Nephron (organoid): ENCODE measurements at regions not wholly inside any gene's neighbourhood (a gene's known extent, or its start where the extent isn't known, plus 50 kb on each side); places are given as distances from the start of the nearest gene placed in this dataset.

Experiments used
- H3K27ac Mint-ChIP-seq, 3 experiments: 2 replicates each; pipeline ENCODE4 v1.8.0; 2020; ENCODE audit warnings: mixed read lengths in 3 of 3, mild to moderate bottlenecking in 2 of 3, moderate library complexity in 1 of 3
- H3K27me3 Mint-ChIP-seq: 2 replicates; pipeline ENCODE4 v1.8.0; 2021; ENCODE audit warnings: low read depth, mild to moderate bottlenecking, moderate library complexity, mixed read lengths
- H3K36me3 Mint-ChIP-seq: 2 replicates; pipeline ENCODE4 v1.8.0; 2020; ENCODE audit warnings: low read depth, mixed read lengths
- H3K4me1 Mint-ChIP-seq: 2 replicates; pipeline ENCODE4 v1.8.0; 2020; ENCODE audit warnings: mixed read lengths
- H3K4me3 Mint-ChIP-seq, 3 experiments: 2 replicates each; pipeline ENCODE4 v1.8.0; 2020; ENCODE audit warnings: mild to moderate bottlenecking in 3 of 3, mixed read lengths in 3 of 3, moderate library complexity in 2 of 3
- H3K9me3 Mint-ChIP-seq: 2 replicates; pipeline ENCODE4 v1.8.0; 2020; ENCODE audit warnings: mixed read lengths
- TF ChIP-seq, protein P1 (sequence below), 3 experiments: fragments of 200-600 bp; sonication (generic); IDR thresholded peaks; one replicate each; pipeline ENCODE4 v1.5.0; 2021; ENCODE audit warnings: antibody characterized with exemption in 3 of 3; ENCODE audit not compliant: unreplicated experiment in 3 of 3

- Mint-ChIP-seq H3K4me3 (no peak overlapping the region), H3K27ac (peak overlapping the region in 1 of 3 experiments; percentile 79), H3K4me1 (peaks cover 28% of the 10 kb centered on the region), H3K36me3 (no peaks in the 10 kb centered on the region), H3K9me3 (no peaks in the 10 kb centered on the region), H3K27me3 (no peaks in the 10 kb centered on the region)
- TF ChIP-seq, protein P1, sequence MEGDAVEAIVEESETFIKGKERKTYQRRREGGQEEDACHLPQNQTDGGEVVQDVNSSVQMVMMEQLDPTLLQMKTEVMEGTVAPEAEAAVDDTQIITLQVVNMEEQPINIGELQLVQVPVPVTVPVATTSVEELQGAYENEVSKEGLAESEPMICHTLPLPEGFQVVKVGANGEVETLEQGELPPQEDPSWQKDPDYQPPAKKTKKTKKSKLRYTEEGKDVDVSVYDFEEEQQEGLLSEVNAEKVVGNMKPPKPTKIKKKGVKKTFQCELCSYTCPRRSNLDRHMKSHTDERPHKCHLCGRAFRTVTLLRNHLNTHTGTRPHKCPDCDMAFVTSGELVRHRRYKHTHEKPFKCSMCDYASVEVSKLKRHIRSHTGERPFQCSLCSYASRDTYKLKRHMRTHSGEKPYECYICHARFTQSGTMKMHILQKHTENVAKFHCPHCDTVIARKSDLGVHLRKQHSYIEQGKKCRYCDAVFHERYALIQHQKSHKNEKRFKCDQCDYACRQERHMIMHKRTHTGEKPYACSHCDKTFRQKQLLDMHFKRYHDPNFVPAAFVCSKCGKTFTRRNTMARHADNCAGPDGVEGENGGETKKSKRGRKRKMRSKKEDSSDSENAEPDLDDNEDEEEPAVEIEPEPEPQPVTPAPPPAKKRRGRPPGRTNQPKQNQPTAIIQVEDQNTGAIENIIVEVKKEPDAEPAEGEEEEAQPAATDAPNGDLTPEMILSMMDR (IDR thresholded peaks at IDR 0.05; ENCODE audit: unreplicated experiment in 3 of 3): no peak
These were observed 150.3 kb downstream of the DAD1 start for GRCh38 chr14:22438742-22439141.

- TF ChIP-seq, protein P1 (IDR thresholded peaks at IDR 0.05; ENCODE audit: unreplicated experiment in 3 of 3): no peak
- Mint-ChIP-seq H3K27me3 (peaks cover 4% of the 10 kb centered on the region), H3K4me1 (peaks cover 54% of the 10 kb centered on the region), H3K27ac (peak overlapping the region; percentile 62 to 86 (median 82)), H3K4me3 (no peak overlapping the region), H3K36me3 (no peaks in the 10 kb centered on the region), H3K9me3 (no peaks in the 10 kb centered on the region)
These were observed 154.0 kb downstream of the DAD1 start for GRCh38 chr14:22434901-22435550.

DNA sequence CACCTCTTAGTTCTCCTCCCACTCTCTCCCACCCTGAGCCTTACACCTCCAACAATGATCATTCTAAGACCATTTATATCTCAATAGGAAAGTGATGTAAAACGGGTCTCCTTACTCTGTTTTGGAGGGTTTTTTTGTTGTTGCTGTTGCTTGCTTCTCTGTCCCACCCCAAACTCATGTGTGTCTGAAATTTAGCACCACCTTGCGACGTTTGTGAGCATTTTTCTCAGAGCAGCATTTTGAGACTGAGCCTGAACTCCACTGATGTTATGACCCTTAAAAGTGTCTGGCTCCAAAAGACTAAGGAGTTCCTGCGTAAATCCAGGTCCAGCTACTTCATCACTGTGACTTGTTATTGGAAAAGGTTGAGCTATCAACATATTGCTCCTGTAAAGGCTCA lies 155.0 kb downstream of the DAD1 start:
- H3K4me1 Mint-ChIP-seq: peaks cover 60% of the 10 kb centered on the region
- TF ChIP-seq, protein P1 (IDR thresholded peaks at IDR 0.05; ENCODE audit: unreplicated experiment in 3 of 3): no peak
- H3K36me3 Mint-ChIP-seq: no peaks in the 10 kb centered on the region
- peaks cover 4% of the 10 kb centered on the region for H3K27me3 Mint-ChIP-seq
- peak overlapping the region; percentile 82 to 88 (median 84) for H3K27ac Mint-ChIP-seq
- H3K4me3 Mint-ChIP-seq: no peak overlapping the region
- H3K9me3 Mint-ChIP-seq: no peaks in the 10 kb centered on the region

- no peaks in the 10 kb centered on the region for H3K36me3 Mint-ChIP-seq
- H3K9me3 Mint-ChIP-seq: no peaks in the 10 kb centered on the region
- H3K4me3 Mint-ChIP-seq: no peak overlapping the region
- peak overlapping the region; percentile 82 to 88 (median 84) for H3K27ac Mint-ChIP-seq
- peaks cover 4% of the 10 kb centered on the region for H3K27me3 Mint-ChIP-seq
- TF ChIP-seq, protein P1 (IDR thresholded peaks at IDR 0.05; ENCODE audit: unreplicated experiment in 3 of 3): no peak
- peaks cover 69% of the 10 kb centered on the region for H3K4me1 Mint-ChIP-seq
These were observed 156.0 kb downstream of the DAD1 start for GRCh38 chr14:22433069-22433468.

DNA sequence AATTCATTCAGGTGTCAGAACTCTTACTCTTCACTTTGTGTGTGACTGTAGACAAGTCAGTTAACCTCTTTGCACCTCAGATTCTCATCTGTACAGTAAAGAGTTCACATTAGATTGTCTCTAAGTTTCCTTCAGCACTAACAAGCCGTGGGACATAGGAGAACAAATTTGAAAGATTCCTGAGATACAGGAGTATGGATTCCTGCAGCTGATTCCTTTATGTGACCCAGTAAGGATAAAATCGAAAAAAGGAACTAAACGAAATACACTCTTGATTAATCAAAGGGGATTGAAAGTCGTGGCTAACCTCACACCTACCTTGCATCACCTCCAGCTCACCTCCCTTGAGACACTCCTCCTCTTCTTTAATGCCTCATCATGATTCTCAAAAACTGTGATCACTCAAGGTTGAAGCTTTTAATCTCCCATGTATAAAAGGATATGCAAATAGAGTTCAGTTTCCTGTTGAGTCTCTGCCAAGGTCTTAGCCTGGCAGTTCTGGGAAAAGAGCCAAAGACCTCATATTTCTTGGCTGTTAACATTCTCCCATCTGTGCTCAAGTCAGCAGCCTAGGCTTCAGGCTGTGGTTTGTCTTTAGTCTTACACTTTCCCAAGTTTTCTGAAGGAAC lies 156.6 kb downstream of the DAD1 start:
- H3K9me3 Mint-ChIP-seq: no peaks in the 10 kb centered on the region
- H3K4me1 Mint-ChIP-seq: peaks cover 75% of the 10 kb centered on the region
- H3K27ac Mint-ChIP-seq: peak overlapping the region; percentile 82 to 88 (median 84)
- H3K27me3 Mint-ChIP-seq: peaks cover 4% of the 10 kb centered on the region
- peak overlapping the region in 1 of 3 experiments; percentile 13 for H3K4me3 Mint-ChIP-seq
- H3K36me3 Mint-ChIP-seq: no peaks in the 10 kb centered on the region
- TF ChIP-seq, protein P1 (IDR thresholded peaks at IDR 0.05; ENCODE audit: unreplicated experiment in 3 of 3): no peak
